SK-N-SH (cell line): ENCODE measurements at regions not wholly inside any gene's neighbourhood (a gene's known extent, or its start where the extent isn't known, plus 50 kb on each side); places are given as distances from the start of the nearest gene placed in this dataset.

Experiments used
- CTCF ChIA-PET: fragments of 300-600, 350-600 bp; formaldehyde crosslinking; extraction: SDS; loops from one replicate; lab custom pipeline; 2021; lab: Yijun Ruan, JAX
- POLR2A ChIA-PET: fragments of 350-600 bp; sonication (Branson Sonifier 250); formaldehyde crosslinking; extraction: SDS; loops from one replicate; lab custom pipeline; 2020; ENCODE audit warnings: antibody characterized with exemption, inconsistent platforms; lab: Yijun Ruan, JAX
- DNase-seq: peaks from one replicate; pipeline ENCODE4 v3.0.0; 2012
- H2AFZ ChIP-seq: fragments of 200-600 bp; sonication (generic); 2 replicates; pipeline ENCODE4 v1.8.1; 2016; ENCODE audit warnings: antibody characterized with exemption, mild to moderate bottlenecking, low read depth
- H3F3A ChIP-seq: fragments of 200-600 bp; sonication (generic); replicated peaks from 2 replicates; pipeline ENCODE3; 2016; ENCODE audit warnings: antibody characterized with exemption, mild to moderate bottlenecking; ENCODE audit not compliant: insufficient read depth
- H3K27ac ChIP-seq, 2 experiments: fragments of 200-500 bp in 1 of 2; fragments of 200-600 bp in 1 of 2; sonication (Bioruptor generic) in 1 of 2; sonication (generic), shearing (Covaris generic) in 1 of 2; 2 replicates each; pipeline versions ENCODE4 v1.5.1 to v1.6.1; 2014 to 2016; ENCODE audit warnings: low read depth in 2 of 2, inconsistent platforms in 1 of 2, low read length in 1 of 2, mild to moderate bottlenecking in 1 of 2, mixed read lengths in 1 of 2
- H3K27me3 ChIP-seq: fragments of 200-600 bp; sonication (generic), shearing (Covaris generic); 2 replicates; pipeline ENCODE4 v1.6.1; 2016; ENCODE audit warnings: mixed run types; ENCODE audit not compliant: insufficient read depth
- H3K36me3 ChIP-seq, 2 experiments: fragments of 200-500 bp in 1 of 2; fragments of 200-600 bp in 1 of 2; sonication (Bioruptor generic) in 1 of 2; sonication (generic) in 1 of 2; replicated peaks in 1 of 2; 2 replicates each; pipeline versions ENCODE3 to v1.5.1; 2014 to 2016; ENCODE audit warnings: low read length in 1 of 2, mild to moderate bottlenecking in 1 of 2; ENCODE audit not compliant: insufficient read depth in 2 of 2, control insufficient read depth in 1 of 2
- H3K4me1 ChIP-seq, 2 experiments: fragments of 200-500 bp in 1 of 2; fragments of 200-600 bp in 1 of 2; sonication (Bioruptor generic) in 1 of 2; sonication (generic), shearing (Covaris generic) in 1 of 2; 2 replicates each; pipeline versions ENCODE4 v1.5.1 to v1.6.1; 2014 to 2016; ENCODE audit warnings: low read depth in 1 of 2, low read length in 1 of 2, mixed run types in 1 of 2; ENCODE audit not compliant: insufficient read depth in 2 of 2, control insufficient read depth in 1 of 2
- H3K4me2 ChIP-seq: fragments of 200-600 bp; sonication (generic), shearing (Covaris generic); 2 replicates; pipeline ENCODE4 v1.6.1; 2017; ENCODE audit warnings: mixed run types
- H3K4me3 ChIP-seq, 2 experiments: fragments of 200-500 bp in 1 of 2; fragments of 200-600 bp in 1 of 2; sonication (Bioruptor generic) in 1 of 2; sonication (generic), shearing (Covaris generic) in 1 of 2; 2 replicates each; pipeline versions ENCODE4 v1.5.1 to v1.8.1; 2014 to 2016; ENCODE audit warnings: low read depth in 2 of 2, inconsistent platforms in 1 of 2, low read length in 1 of 2, mild to moderate bottlenecking in 1 of 2, mixed read lengths in 1 of 2, moderate library complexity in 1 of 2
- H3K79me2 ChIP-seq: fragments of 200-600 bp; sonication (generic); 2 replicates; pipeline ENCODE4 v1.8.1; 2017; ENCODE audit warnings: mild to moderate bottlenecking; ENCODE audit not compliant: insufficient read depth
- H3K9ac ChIP-seq: fragments of 200-600 bp; sonication (generic); 2 replicates; pipeline ENCODE4 v1.6.1; 2017; ENCODE audit warnings: mixed run types
- H3K9me2 ChIP-seq: fragments of 200-600 bp; sonication (generic); 2 replicates; pipeline ENCODE4 v1.6.1; 2017; ENCODE audit warnings: mixed run types
- H3K9me3 ChIP-seq: fragments of 200-600 bp; sonication (generic); 2 replicates; pipeline ENCODE4 v1.6.1; 2017; ENCODE audit warnings: mixed run types, mild to moderate bottlenecking, moderate library complexity
- H4K20me1 ChIP-seq: fragments of 200-600 bp; sonication (generic); 2 replicates; pipeline ENCODE4 v1.6.1; 2017; ENCODE audit warnings: mild to moderate bottlenecking, mixed run types; ENCODE audit not compliant: insufficient read depth
- ELF1 ChIP-seq: IDR thresholded peaks from 2 replicates; pipeline ENCODE4 v1.4.0; 2012
- FOSL2 ChIP-seq: IDR thresholded peaks from 2 replicates; pipeline ENCODE4 v1.4.0; 2012; ENCODE audit warnings: low read depth, mild to moderate bottlenecking, moderate library complexity, borderline replicate concordance
- GABPA ChIP-seq: IDR thresholded peaks from 2 replicates; pipeline ENCODE4 v1.4.0; 2012; ENCODE audit warnings: low read depth, mild to moderate bottlenecking
- JUND ChIP-seq: IDR thresholded peaks from 2 replicates; pipeline ENCODE4 v1.4.0; 2012
- MEF2A ChIP-seq: IDR thresholded peaks from 2 replicates; pipeline ENCODE4 v1.4.0; 2012; ENCODE audit warnings: low read depth, borderline replicate concordance
- RAD21 ChIP-seq: IDR thresholded peaks from 2 replicates; pipeline ENCODE4 v1.6.1; 2012; ENCODE audit warnings: mild to moderate bottlenecking, low read length
- REST ChIP-seq: IDR thresholded peaks from 2 replicates; pipeline ENCODE4 v1.6.1; 2012; ENCODE audit warnings: mild to moderate bottlenecking, low read depth, low read length, moderate library complexity
- USF2 ChIP-seq: fragments of 150-350 bp; IDR thresholded peaks from 2 replicates; pipeline ENCODE4 v1.6.1; 2017; ENCODE audit warnings: antibody characterized with exemption, low read length, low read depth, borderline replicate concordance
- WGBS: methylation state at CpG from one replicate; pipeline ENCODE4 v1.1.6; 2017; ENCODE audit warnings: low lambda C conversion rate; 5-methylcytosine and 5-hydroxymethylcytosine counted together

- no peak for TF ChIP-seq FOSL2
- TF ChIP-seq, all 33 proteins: peak for 0
- H3K9ac ChIP-seq = no peak overlapping the region
- DNase-seq = no peak
- no peak overlapping the region for H2AFZ ChIP-seq
- POLR2A ChIA-PET = no interaction called here
- H3K9me3 ChIP-seq = no peaks in the 10 kb centered on the region
- no peaks in the 10 kb centered on the region for H3F3A ChIP-seq
- no peaks in the 10 kb centered on the region for H3K27me3 ChIP-seq
- H3K4me3 ChIP-seq = no peak overlapping the region
- no peaks in the 10 kb centered on the region for H3K36me3 ChIP-seq
- no peaks in the 10 kb centered on the region; a peak in 2 of 4 replicates for H3K4me1 ChIP-seq
- CTCF ChIA-PET = interaction anchor here (1.4 to 1.5 kb wide), 2 partner anchors 8 to 18 kb away, joined by 4 to 5 read pairs; no protein-coding TSS in a partner anchor
- WGBS = 60% methylated on average over 5 of the region's 5 CpGs
- no peaks in the 10 kb centered on the region for H4K20me1 ChIP-seq
- no peaks in the 10 kb centered on the region for H3K79me2 ChIP-seq
- no peaks in the 10 kb centered on the region for H3K9me2 ChIP-seq
- no peak overlapping the region for H3K27ac ChIP-seq
- no peak overlapping the region for H3K4me2 ChIP-seq
Observed at GRCh38 chr2:177074099-177074710, 138.4 kb upstream of the HNRNPA3 start.

- Histone ChIP-seq H3F3A (no peaks in the 10 kb centered on the region), H3K9ac (no peak overlapping the region), H3K79me2 (no peaks in the 10 kb centered on the region), H3K9me2 (no peaks in the 10 kb centered on the region), H3K4me3 (no peak overlapping the region), H2AFZ (no peak overlapping the region), H3K9me3 (no peaks in the 10 kb centered on the region), H3K4me2 (no peak overlapping the region), H3K4me1 (no peaks in the 10 kb centered on the region; a peak in 2 of 4 replicates), H3K36me3 (no peaks in the 10 kb centered on the region), H3K27me3 (no peaks in the 10 kb centered on the region), H4K20me1 (no peaks in the 10 kb centered on the region), H3K27ac (no peak overlapping the region)
- TF ChIP-seq MEF2A = no peak
- TF ChIP-seq USF2 = no peak
- TF ChIP-seq REST = no peak
- no peak for TF ChIP-seq RAD21
- TF ChIP-seq GABPA = no peak
- no peak for TF ChIP-seq ELF1
- TF ChIP-seq JUND = no peak
- WGBS = 8% methylated on average over 3 of the region's 3 CpGs
- CTCF ChIA-PET = interaction anchor here (0.5 to 1.4 kb wide), 3 partner anchors 19 to 44 kb away, joined by 3 to 5 read pairs (median 3); no protein-coding TSS in a partner anchor
- DNase-seq = no peak
- POLR2A ChIA-PET = no interaction called here
Observed at GRCh38 chr2:177075254-177075653, 137.3 kb upstream of the HNRNPA3 start.
